GM12801 (cell line): ENCODE measurements at regions not wholly inside any gene's neighbourhood (a gene's known extent, or its start where the extent isn't known, plus 50 kb on each side); places are given as distances from the start of the nearest gene placed in this dataset.

Experiments used
- TF ChIP-seq, protein P1 (sequence below): IDR thresholded peaks from one replicate; pipeline ENCODE4 v1.5.1; 2011; ENCODE audit warnings: control low read depth; ENCODE audit not compliant: insufficient read length; ENCODE audit errors: extremely low read depth

DNA sequence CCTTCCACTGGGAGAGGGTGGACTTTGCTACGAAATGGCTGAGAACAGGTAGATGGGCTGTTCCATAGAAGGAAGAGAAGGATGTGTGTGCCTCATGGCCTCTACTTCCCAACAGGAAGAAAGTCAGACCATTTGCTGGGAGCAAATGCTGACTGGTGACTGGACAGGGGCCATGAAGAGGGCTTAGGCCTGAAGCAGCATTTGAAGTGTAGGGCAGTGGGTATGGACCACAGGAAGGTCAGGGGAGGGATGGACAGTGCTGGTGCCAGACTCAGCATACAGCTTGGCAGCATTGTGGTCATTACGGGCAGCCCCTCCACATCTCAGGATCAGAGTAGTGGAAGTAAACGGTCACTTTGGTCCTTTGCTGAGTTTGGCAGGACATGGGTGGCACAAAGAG, 275.7 kb downstream of the MATN1 start:
- TF ChIP-seq, protein P1, sequence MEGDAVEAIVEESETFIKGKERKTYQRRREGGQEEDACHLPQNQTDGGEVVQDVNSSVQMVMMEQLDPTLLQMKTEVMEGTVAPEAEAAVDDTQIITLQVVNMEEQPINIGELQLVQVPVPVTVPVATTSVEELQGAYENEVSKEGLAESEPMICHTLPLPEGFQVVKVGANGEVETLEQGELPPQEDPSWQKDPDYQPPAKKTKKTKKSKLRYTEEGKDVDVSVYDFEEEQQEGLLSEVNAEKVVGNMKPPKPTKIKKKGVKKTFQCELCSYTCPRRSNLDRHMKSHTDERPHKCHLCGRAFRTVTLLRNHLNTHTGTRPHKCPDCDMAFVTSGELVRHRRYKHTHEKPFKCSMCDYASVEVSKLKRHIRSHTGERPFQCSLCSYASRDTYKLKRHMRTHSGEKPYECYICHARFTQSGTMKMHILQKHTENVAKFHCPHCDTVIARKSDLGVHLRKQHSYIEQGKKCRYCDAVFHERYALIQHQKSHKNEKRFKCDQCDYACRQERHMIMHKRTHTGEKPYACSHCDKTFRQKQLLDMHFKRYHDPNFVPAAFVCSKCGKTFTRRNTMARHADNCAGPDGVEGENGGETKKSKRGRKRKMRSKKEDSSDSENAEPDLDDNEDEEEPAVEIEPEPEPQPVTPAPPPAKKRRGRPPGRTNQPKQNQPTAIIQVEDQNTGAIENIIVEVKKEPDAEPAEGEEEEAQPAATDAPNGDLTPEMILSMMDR, result no peak

DNA sequence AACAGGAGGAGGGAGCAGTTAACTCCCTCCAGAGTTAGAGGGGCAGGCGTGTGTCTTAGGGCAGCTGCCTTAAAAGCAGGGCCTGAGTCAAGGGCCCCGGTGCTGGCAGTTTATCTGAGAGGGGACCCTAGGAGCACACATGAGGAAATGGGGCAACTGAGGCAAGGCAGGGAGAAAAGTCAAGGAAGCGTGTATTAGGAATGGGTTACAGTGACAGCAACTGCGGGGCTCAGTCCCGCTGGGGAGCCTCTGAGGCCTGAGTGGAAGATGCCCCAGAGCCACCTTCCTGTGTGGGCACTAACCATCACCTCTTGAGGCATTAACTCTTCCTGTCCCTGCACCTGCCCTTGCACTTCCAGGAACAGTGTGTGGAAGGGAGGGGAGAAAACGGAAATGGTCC, 276.3 kb downstream of the MATN1 start:
- TF ChIP-seq, protein P1, result no peak

GRCh38 chr1:30446508-30446907, 276.9 kb downstream of the MATN1 start:
- TF ChIP-seq, protein P1, result no peak

- TF ChIP-seq, protein P1, result no peak
Observed at GRCh38 chr1:30446095-30446494, 277.3 kb downstream of the MATN1 start.

DNA sequence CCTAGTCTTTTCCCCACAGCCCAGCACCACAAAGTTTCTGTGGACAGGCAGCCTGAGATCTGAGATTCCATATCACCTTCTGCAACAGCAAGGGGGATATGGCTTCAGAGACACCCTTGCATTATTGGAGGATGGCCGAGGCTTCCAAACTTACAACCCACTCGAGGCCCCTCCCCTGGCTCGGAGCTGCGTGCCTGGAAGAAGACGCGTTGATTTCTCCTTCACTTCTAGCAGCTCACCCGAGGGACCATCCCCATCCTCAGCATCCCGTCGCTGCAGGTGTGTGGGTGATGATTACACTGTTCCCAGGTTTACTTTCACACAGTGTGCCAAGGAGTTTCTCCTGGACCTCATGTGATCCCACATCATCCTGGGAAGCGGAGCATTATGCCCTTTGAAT, 277.9 kb downstream of the MATN1 start:
- TF ChIP-seq, protein P1, result no peak

DNA sequence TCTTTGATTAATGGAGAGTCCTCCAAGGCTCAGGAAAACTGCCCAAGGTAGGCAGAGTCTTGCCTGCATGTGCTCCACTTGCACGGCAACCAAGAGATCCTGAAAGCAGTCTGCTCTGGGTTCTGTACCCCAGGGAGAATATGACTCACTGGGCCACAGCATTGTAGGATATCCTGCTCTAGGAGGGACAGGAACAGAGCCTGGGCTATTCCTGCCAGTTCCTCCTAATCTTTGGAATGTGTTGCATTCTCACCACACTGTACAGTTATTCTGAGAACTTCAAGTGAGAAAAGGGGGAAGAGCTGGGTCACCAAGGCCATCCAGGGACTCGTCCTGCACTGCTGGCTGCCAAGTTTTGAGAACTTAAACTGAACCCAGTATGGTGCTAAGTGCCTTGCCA, 278.5 kb downstream of the MATN1 start:
- TF ChIP-seq, protein P1, result no peak

DNA sequence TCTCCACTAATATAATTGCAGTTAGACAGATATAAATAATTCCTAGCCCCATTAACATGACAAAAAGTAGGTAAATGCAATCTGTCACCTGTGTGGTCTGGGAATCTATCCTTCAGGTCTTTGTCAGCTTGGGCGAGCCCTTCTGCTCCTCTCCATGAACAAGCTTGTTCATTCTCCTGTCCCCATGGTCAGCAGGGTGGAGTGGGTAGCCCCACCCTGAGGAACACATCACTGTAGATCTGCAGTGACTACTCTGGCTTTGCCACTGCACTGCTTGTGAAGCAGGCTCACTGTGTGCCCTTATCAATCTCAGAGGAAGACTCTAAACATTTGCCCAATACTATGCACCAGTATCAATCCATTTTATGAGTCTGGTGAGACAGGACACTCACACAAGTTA, 279.0 kb downstream of the MATN1 start:
- TF ChIP-seq, protein P1, result no peak

GRCh38 chr1:30437059-30437576, 286.3 kb downstream of the MATN1 start:
- TF ChIP-seq, protein P1, result no peak
